Neural progenitor cell (in vitro differentiated cells): ENCODE measurements at regions not wholly inside any gene's neighbourhood (a gene's known extent, or its start where the extent isn't known, plus 50 kb on each side); places are given as distances from the start of the nearest gene placed in this dataset.

Experiments
- CTCF ChIP-seq: fragments of 200-600 bp; sonication (generic); IDR thresholded peaks from 2 replicates; pipeline ENCODE4 v1.5.1; 2017; ENCODE audit warnings: antibody characterized with exemption, mild to moderate bottlenecking
- EZH2 ChIP-seq: fragments of 200-600 bp; sonication (generic); IDR thresholded peaks from 2 replicates; pipeline ENCODE4 v1.6.1; 2017; ENCODE audit warnings: antibody characterized with exemption, mild to moderate bottlenecking, moderate library complexity
- EZH2phosphoT487 ChIP-seq: fragments of 200-600 bp; sonication (generic); IDR thresholded peaks from 2 replicates; pipeline ENCODE4 v1.6.1; 2017; ENCODE audit warnings: antibody characterized with exemption

- no peak for TF ChIP-seq CTCF
- no peak for TF ChIP-seq EZH2
- TF ChIP-seq EZH2phosphoT487, result no peak
Measured at GRCh38 chr13:34419755-34420154, 522.3 kb upstream of the NBEA start.
